ENCODE measurements at regions not wholly inside any gene's neighbourhood (a gene's known extent, or its start where the extent isn't known, plus 50 kb on each side); places are given as distances from the start of the nearest gene placed in this dataset.

DNA sequence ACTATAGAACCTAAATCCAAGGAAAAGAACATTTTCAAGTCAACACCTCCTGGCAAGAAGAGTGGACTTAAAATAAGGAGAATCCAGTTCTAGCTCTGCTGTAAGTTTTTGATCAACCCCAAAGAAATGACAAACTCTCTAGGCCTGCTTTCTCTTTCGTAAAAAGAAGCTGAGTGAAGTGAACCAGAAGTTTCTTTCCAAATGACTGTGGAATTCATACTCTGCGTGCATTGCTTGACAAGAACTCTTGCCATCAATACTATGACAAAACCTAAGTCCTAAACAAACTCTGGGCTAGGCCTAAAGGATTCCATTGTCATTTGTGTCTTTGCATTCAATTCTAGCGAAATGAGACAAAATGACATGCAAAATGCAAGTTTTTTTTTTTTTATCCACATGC, 187.5 kb upstream of the SOX9 start:
- no peak for TF ChIP-seq CTCF (conservative IDR thresholded peaks at IDR 0.05; ENCODE audit: low read depth in 2 of 2)
- no peak for TF ChIP-seq CREB1 (CRISPR knock-in tag; IDR thresholded peaks at IDR 0.05; ENCODE audit: low read depth)
- no peak for TF ChIP-seq POLR2AphosphoS5 (IDR thresholded peaks at IDR 0.05; ENCODE audit: low read depth)
- TF ChIP-seq EZH2 (IDR thresholded peaks at IDR 0.05; ENCODE audit: low read depth, unreplicated experiment): no peak
- TF ChIP-seq, protein P1, sequence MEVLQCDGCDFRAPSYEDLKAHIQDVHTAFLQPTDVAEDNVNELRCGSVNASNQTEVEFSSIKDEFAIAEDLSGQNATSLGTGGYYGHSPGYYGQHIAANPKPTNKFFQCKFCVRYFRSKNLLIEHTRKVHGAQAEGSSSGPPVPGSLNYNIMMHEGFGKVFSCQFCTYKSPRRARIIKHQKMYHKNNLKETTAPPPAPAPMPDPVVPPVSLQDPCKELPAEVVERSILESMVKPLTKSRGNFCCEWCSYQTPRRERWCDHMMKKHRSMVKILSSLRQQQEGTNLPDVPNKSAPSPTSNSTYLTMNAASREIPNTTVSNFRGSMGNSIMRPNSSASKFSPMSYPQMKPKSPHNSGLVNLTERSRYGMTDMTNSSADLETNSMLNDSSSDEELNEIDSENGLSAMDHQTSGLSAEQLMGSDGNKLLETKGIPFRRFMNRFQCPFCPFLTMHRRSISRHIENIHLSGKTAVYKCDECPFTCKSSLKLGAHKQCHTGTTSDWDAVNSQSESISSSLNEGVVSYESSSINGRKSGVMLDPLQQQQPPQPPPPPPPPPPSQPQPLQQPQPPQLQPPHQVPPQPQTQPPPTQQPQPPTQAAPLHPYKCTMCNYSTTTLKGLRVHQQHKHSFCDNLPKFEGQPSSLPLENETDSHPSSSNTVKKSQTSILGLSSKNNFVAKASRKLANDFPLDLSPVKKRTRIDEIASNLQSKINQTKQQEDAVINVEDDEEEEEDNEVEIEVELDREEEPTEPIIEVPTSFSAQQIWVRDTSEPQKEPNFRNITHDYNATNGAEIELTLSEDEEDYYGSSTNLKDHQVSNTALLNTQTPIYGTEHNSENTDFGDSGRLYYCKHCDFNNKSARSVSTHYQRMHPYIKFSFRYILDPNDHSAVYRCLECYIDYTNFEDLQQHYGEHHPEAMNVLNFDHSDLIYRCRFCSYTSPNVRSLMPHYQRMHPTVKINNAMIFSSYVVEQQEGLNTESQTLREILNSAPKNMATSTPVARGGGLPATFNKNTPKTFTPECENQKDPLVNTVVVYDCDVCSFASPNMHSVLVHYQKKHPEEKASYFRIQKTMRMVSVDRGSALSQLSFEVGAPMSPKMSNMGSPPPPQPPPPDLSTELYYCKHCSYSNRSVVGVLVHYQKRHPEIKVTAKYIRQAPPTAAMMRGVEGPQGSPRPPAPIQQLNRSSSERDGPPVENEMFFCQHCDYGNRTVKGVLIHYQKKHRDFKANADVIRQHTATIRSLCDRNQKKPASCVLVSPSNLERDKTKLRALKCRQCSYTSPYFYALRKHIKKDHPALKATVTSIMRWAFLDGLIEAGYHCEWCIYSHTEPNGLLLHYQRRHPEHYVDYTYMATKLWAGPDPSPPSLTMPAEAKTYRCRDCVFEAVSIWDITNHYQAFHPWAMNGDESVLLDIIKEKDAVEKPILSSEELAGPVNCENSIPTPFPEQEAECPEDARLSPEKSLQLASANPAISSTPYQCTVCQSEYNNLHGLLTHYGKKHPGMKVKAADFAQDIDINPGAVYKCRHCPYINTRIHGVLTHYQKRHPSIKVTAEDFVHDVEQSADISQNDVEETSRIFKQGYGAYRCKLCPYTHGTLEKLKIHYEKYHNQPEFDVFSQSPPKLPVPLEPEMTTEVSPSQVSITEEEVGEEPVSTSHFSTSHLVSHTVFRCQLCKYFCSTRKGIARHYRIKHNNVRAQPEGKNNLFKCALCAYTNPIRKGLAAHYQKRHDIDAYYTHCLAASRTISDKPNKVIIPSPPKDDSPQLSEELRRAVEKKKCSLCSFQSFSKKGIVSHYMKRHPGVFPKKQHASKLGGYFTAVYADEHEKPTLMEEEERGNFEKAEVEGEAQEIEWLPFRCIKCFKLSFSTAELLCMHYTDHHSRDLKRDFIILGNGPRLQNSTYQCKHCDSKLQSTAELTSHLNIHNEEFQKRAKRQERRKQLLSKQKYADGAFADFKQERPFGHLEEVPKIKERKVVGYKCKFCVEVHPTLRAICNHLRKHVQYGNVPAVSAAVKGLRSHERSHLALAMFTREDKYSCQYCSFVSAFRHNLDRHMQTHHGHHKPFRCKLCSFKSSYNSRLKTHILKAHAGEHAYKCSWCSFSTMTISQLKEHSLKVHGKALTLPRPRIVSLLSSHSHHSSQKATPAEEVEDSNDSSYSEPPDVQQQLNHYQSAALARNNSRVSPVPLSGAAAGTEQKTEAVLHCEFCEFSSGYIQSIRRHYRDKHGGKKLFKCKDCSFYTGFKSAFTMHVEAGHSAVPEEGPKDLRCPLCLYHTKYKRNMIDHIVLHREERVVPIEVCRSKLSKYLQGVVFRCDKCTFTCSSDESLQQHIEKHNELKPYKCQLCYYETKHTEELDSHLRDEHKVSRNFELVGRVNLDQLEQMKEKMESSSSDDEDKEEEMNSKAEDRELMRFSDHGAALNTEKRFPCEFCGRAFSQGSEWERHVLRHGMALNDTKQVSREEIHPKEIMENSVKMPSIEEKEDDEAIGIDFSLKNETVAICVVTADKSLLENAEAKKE (CRISPR knock-in tag; IDR thresholded peaks at IDR 0.05): no peak
- TF ChIP-seq, protein P2, sequence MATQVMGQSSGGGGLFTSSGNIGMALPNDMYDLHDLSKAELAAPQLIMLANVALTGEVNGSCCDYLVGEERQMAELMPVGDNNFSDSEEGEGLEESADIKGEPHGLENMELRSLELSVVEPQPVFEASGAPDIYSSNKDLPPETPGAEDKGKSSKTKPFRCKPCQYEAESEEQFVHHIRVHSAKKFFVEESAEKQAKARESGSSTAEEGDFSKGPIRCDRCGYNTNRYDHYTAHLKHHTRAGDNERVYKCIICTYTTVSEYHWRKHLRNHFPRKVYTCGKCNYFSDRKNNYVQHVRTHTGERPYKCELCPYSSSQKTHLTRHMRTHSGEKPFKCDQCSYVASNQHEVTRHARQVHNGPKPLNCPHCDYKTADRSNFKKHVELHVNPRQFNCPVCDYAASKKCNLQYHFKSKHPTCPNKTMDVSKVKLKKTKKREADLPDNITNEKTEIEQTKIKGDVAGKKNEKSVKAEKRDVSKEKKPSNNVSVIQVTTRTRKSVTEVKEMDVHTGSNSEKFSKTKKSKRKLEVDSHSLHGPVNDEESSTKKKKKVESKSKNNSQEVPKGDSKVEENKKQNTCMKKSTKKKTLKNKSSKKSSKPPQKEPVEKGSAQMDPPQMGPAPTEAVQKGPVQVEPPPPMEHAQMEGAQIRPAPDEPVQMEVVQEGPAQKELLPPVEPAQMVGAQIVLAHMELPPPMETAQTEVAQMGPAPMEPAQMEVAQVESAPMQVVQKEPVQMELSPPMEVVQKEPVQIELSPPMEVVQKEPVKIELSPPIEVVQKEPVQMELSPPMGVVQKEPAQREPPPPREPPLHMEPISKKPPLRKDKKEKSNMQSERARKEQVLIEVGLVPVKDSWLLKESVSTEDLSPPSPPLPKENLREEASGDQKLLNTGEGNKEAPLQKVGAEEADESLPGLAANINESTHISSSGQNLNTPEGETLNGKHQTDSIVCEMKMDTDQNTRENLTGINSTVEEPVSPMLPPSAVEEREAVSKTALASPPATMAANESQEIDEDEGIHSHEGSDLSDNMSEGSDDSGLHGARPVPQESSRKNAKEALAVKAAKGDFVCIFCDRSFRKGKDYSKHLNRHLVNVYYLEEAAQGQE (IDR thresholded peaks at IDR 0.05; ENCODE audit: unreplicated experiment): no peak
- TF ChIP-seq NANOG (IDR thresholded peaks at IDR 0.05; ENCODE audit: borderline replicate concordance): no peak
- TF ChIP-seq ETS1 (IDR thresholded peaks at IDR 0.05): no peak
- no peak for TF ChIP-seq EZH2phosphoT487 (IDR thresholded peaks at IDR 0.05; ENCODE audit: unreplicated experiment)

Data from GM23338 (cell line).